GM12864 (cell line): ENCODE measurements at regions not wholly inside any gene's neighbourhood (a gene's known extent, or its start where the extent isn't known, plus 50 kb on each side); places are given as distances from the start of the nearest gene placed in this dataset.

Source experiments
- DNase-seq: peaks from one replicate; pipeline ENCODE4 v3.0.0-alpha.2; 2011; ENCODE audit warnings: low read depth
- H3K4me3 ChIP-seq: 2 replicates; pipeline ENCODE4 v1.5.1; 2011; ENCODE audit warnings: mild to moderate bottlenecking, low read depth, low read length, control low read depth
- CTCF ChIP-seq: IDR thresholded peaks from 2 replicates; pipeline ENCODE4 v1.5.1; 2011; ENCODE audit warnings: low read depth, mild to moderate bottlenecking, moderate library complexity, low read length, control low read depth, inconsistent platforms; ENCODE audit errors: missing control alignments

DNA sequence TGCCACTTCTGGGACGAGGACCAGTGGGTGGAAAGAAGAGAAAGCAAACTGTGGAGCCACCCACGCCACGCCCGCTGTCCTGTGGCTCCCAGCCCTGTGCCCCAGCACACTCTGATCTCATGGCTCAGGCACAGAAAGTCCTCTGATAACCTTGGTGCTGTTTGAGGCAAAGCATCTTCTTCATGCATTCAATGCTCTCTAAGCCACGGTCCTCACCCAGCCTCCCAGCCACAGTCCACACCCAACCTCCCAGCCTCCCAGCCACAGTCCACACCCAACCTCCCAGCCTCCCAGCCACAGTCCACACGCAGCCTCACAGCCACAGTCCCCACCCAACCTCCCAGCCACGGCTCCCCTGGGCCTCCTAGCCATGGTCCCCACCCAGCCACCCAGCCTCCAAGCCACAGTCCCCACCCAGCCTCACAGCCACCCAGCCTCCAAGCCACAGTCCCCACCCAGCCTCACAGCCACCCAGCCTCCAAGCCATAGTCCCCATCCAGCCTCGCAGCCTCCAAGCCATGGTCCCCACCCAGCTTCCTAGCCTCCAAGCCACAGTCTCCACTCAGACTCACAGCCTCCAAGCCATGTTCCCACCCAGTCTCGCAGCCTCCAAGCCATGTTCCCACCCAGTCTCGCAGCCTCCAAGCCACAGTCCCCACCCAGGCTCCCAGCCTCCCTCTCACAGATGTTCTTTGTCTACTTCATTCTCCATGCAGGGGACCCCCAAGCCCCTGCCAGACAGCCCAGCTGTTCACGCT, 74.9 kb downstream of the SOX1 start:
- no peak for TF ChIP-seq CTCF
- no peak for DNase-seq
- H3K4me3 ChIP-seq: no peak overlapping the region

GRCh38 chr13:112142401-112142930, 75.5 kb downstream of the SOX1 start:
- no peak for TF ChIP-seq CTCF
- no peak for DNase-seq
- H3K4me3 ChIP-seq: no peak overlapping the region

GRCh38 chr13:112143046-112143752, 76.2 kb downstream of the SOX1 start:
- H3K4me3 ChIP-seq: no peak overlapping the region
- DNase-seq: no peak
- TF ChIP-seq CTCF: no peak

DNA sequence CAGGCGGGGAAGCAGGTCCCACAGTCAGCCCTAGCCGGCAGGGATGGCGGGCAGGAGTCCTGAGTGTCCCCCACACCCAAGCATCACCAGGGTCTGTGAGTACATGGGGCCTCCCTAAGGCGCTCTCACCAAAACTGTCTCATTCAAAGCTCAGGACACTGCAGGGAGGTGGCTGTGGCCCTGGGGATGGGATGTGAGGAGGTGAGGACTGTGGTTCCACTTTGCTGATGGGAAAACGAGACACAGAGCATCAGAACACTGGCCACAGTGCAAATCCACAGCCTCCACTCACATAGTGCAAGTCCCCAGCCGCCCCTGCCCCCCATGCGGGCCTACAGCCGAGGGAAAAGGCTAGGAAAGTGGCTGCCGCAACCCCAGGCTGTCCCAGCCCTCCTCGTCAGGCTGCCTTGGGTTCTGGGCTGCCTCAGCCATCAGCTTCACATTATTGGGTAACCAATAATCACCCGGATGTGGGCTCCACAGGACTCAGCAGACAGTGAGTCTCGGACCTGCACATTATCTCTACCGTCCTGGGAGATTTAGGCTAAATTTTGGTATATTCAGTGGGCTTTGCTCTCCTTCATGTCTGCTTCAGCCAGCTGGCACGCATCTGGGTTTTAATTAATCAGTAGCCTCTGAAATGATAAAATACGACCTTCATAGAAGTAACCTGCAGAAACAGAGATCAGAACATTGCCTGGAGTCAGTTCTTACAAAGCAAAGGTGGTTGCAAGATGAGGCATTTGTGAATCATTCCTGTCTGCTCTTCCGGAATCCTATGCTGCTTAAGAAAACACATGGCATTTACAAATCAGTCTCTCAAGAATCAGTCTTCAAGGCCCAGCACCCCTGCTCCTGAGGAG, 77.0 kb downstream of the SOX1 start:
- no peak for TF ChIP-seq CTCF
- DNase-seq: no peak
- H3K4me3 ChIP-seq: no peak overlapping the region

- no peak for DNase-seq
- H3K4me3 ChIP-seq: no peak overlapping the region
- TF ChIP-seq CTCF: no peak
Measured at GRCh38 chr13:112144616-112145550, 77.9 kb downstream of the SOX1 start.
